ENCODE measurements at regions not wholly inside any gene's neighbourhood (a gene's known extent, or its start where the extent isn't known, plus 50 kb on each side); places are given as distances from the start of the nearest gene placed in this dataset.

GRCh38 chr14:44589180-44589579, 82.1 kb upstream of the FSCB start:
- TF ChIP-seq CTCF (IDR thresholded peaks at IDR 0.05; ENCODE audit: low read depth, low read length, poor library complexity, severe bottlenecking) (no peak), EZH2phosphoT487 (IDR thresholded peaks at IDR 0.05; ENCODE audit: borderline replicate concordance, low read length) (no peak)

All from DOHH2 (cell line).